Caco-2 (cell line): ENCODE measurements at regions not wholly inside any gene's neighbourhood (a gene's known extent, or its start where the extent isn't known, plus 50 kb on each side); places are given as distances from the start of the nearest gene placed in this dataset.

ENCODE experiments used
- BruUV-seq: library from RNA; stranded (reverse); fragments of 400-500 nt; replicated peaks from 2 replicates; lab custom pipeline; 2021; lab: Mats Ljungman, UMichigan
- CTCF ChIA-PET: fragments of 300-600 bp; sonication (Branson Sonifier 250); formaldehyde crosslinking; loops from one replicate; lab custom pipeline; 2022; ENCODE audit warnings: antibody characterized with exemption; lab: Charles Lee
- POLR2A ChIA-PET: fragments of 300-600 bp; sonication (Branson Sonifier 250); formaldehyde crosslinking; loops from one replicate; lab custom pipeline; 2022; ENCODE audit warnings: antibody characterized with exemption; lab: Charles Lee
- DNase-seq, 2 experiments: peaks; one replicate each; pipeline versions ENCODE4 v3.0.0 to v3.0.0-alpha.2; 2020 to 2022
- H3K27me3 ChIP-seq: replicated peaks from 2 replicates; pipeline ENCODE4 v1.6.0; 2011; ENCODE audit warnings: low read length; ENCODE audit not compliant: control insufficient read depth, insufficient read depth
- H3K36me3 ChIP-seq: 2 replicates; pipeline ENCODE4 v1.5.1; 2011; ENCODE audit warnings: low read length; ENCODE audit not compliant: control insufficient read depth, insufficient read depth
- H3K4me1 ChIP-seq: fragments of 250-450 bp; sonication (Bioruptor Pico); 2 replicates; pipeline ENCODE4 v1.5.1; 2020; ENCODE audit warnings: mild to moderate bottlenecking
- H3K4me3 ChIP-seq: 2 replicates; pipeline ENCODE4 v1.5.1; 2011; ENCODE audit warnings: low read depth, mild to moderate bottlenecking, control low read depth, low read length
- H3K9me3 ChIP-seq: fragments of 250-450 bp; sonication (Bioruptor Pico); 2 replicates; pipeline ENCODE4 v1.5.1; 2020; ENCODE audit warnings: mild to moderate bottlenecking, moderate library complexity
- H3K27ac Mint-ChIP-seq: one replicate; pipeline ENCODE4 v1.8.0; 2022; ENCODE audit warnings: mixed read lengths; ENCODE audit not compliant: unreplicated experiment
- H3K27me3 Mint-ChIP-seq: one replicate; pipeline ENCODE4 v1.8.0; 2022; ENCODE audit warnings: mixed read lengths; ENCODE audit not compliant: insufficient read depth, unreplicated experiment
- H3K36me3 Mint-ChIP-seq: one replicate; pipeline ENCODE4 v1.8.0; 2022; ENCODE audit warnings: mild to moderate bottlenecking, mixed read lengths; ENCODE audit not compliant: insufficient read depth, unreplicated experiment
- H3K4me1 Mint-ChIP-seq: one replicate; pipeline ENCODE4 v1.8.0; 2022; ENCODE audit warnings: low read depth, mixed read lengths; ENCODE audit not compliant: unreplicated experiment
- H3K4me3 Mint-ChIP-seq: one replicate; pipeline ENCODE4 v1.8.0; 2022; ENCODE audit warnings: mild to moderate bottlenecking, moderate library complexity, mixed read lengths; ENCODE audit not compliant: unreplicated experiment
- H3K9me3 Mint-ChIP-seq: one replicate; pipeline ENCODE4 v1.8.0; 2022; ENCODE audit warnings: mixed read lengths; ENCODE audit not compliant: unreplicated experiment
- CTCF ChIP-seq, 2 experiments: fragments of 200-600 bp in 1 of 2; IDR thresholded peaks; 1 replicate in 1 of 2; 2 replicates in 1 of 2; pipeline versions ENCODE4 v1.5.1 to v1.8.0; 2011 to 2022; ENCODE audit warnings: antibody characterized with exemption in 1 of 2, control low read depth in 1 of 2, inconsistent platforms in 1 of 2, low read depth in 1 of 2, low read length in 1 of 2, mild to moderate bottlenecking in 1 of 2, moderate library complexity in 1 of 2; ENCODE audit not compliant: insufficient read depth in 1 of 2, severe bottlenecking in 1 of 2, unreplicated experiment in 1 of 2
- intact Hi-C: fragments of 100-400 bp; cut with micrococcal nuclease; formaldehyde crosslinking; loops from one replicate; pipeline ENCODE4 v1.10.0; 2022; ENCODE audit not compliant: unreplicated experiment

GRCh38 chr20:12733811-12734210 lies 275.0 kb upstream of the SPTLC3 start:
- Mint-ChIP-seq H3K4me3 (no peak overlapping the region), H3K27ac (no peak overlapping the region), H3K27me3 (peaks cover 9% of the 10 kb centered on the region), H3K4me1 (no peaks in the 10 kb centered on the region), H3K36me3 (no peaks in the 10 kb centered on the region), H3K9me3 (no peaks in the 10 kb centered on the region)
- H3K27me3 ChIP-seq = 0 out of 2 replicates have a peak, but pooled peaks cover 1% of the 10 kb centered on the region
- intact Hi-C loops = no loop called here
- H3K4me3 ChIP-seq = no peak overlapping the region
- no TSS peak for BruUV-seq
- TF ChIP-seq CTCF (IDR thresholded peaks at IDR 0.05; ENCODE audit: insufficient read depth in 1 of 2, low read depth in 1 of 2, low read length in 1 of 2, severe bottlenecking in 1 of 2, unreplicated experiment in 1 of 2) = no peak
- no peaks in the 10 kb centered on the region for H3K36me3 ChIP-seq
- no peaks in the 10 kb centered on the region for H3K9me3 ChIP-seq
- no peak for DNase-seq
- no peaks in the 10 kb centered on the region for H3K4me1 ChIP-seq
- POLR2A ChIA-PET = no interaction called here
- CTCF ChIA-PET = no interaction called here

- Mint-ChIP-seq H3K4me1 (no peaks in the 10 kb centered on the region), H3K27me3 (peaks cover 12% of the 10 kb centered on the region), H3K36me3 (no peaks in the 10 kb centered on the region), H3K27ac (no peak overlapping the region), H3K9me3 (no peaks in the 10 kb centered on the region), H3K4me3 (no peak overlapping the region)
- H3K4me1 ChIP-seq = no peaks in the 10 kb centered on the region
- 0 out of 2 replicates have a peak, but pooled peaks cover 1% of the 10 kb centered on the region for H3K27me3 ChIP-seq
- no peak for TF ChIP-seq CTCF (IDR thresholded peaks at IDR 0.05; ENCODE audit: insufficient read depth in 1 of 2, low read depth in 1 of 2, low read length in 1 of 2, severe bottlenecking in 1 of 2, unreplicated experiment in 1 of 2)
- no peaks in the 10 kb centered on the region for H3K9me3 ChIP-seq
- H3K36me3 ChIP-seq = no peaks in the 10 kb centered on the region
- intact Hi-C loops = no loop called here
- no peak for DNase-seq
- POLR2A ChIA-PET = no interaction called here
- CTCF ChIA-PET = no interaction called here
- H3K4me3 ChIP-seq = no peak overlapping the region
- BruUV-seq = no TSS peak
These were observed 271.3 kb upstream of the SPTLC3 start for GRCh38 chr20:12737497-12737896.

GRCh38 chr20:12737900-12738299 lies 270.9 kb upstream of the SPTLC3 start:
- Mint-ChIP-seq H3K27me3 (peaks cover 12% of the 10 kb centered on the region), H3K4me3 (no peak overlapping the region), H3K9me3 (no peaks in the 10 kb centered on the region), H3K36me3 (no peaks in the 10 kb centered on the region), H3K4me1 (no peaks in the 10 kb centered on the region), H3K27ac (no peak overlapping the region)
- CTCF ChIA-PET = no interaction called here
- no TSS peak for BruUV-seq
- intact Hi-C loops = no loop called here
- POLR2A ChIA-PET = no interaction called here
- Histone ChIP-seq H3K4me1 (no peaks in the 10 kb centered on the region), H3K36me3 (no peaks in the 10 kb centered on the region), H3K27me3 (0 out of 2 replicates have a peak, but pooled peaks cover 1% of the 10 kb centered on the region), H3K9me3 (no peaks in the 10 kb centered on the region), H3K4me3 (no peak overlapping the region)
- DNase-seq = no peak
- TF ChIP-seq CTCF (IDR thresholded peaks at IDR 0.05; ENCODE audit: insufficient read depth in 1 of 2, low read depth in 1 of 2, low read length in 1 of 2, severe bottlenecking in 1 of 2, unreplicated experiment in 1 of 2) = no peak
